ENCODE measurements at regions not wholly inside any gene's neighbourhood (a gene's known extent, or its start where the extent isn't known, plus 50 kb on each side); places are given as distances from the start of the nearest gene placed in this dataset.

GRCh38 chr17:77512062-77512946 is 371.5 kb downstream of the SEC14L1 start (continued):
- no peak for TF ChIP-seq ZNF207 (IDR thresholded peaks at IDR 0.05; ENCODE audit: borderline replicate concordance)
- TF ChIP-seq STAT6 (CRISPR knock-in tag; IDR thresholded peaks at IDR 0.05; ENCODE audit: borderline replicate concordance): no peak; the same call in 1 of the 2 replicates
- peak; percentile 96 for TF ChIP-seq ZBTB25 (CRISPR knock-in tag; IDR thresholded peaks at IDR 0.05)
- TF ChIP-seq ZNF709 (CRISPR knock-in tag; IDR thresholded peaks at IDR 0.05): no peak
- peak; percentile 91 for TF ChIP-seq ASH2L (IDR thresholded peaks at IDR 0.05; ENCODE audit: insufficient read length, low read depth, low read length)
- no peak for TF ChIP-seq ZMYM2 (CRISPR knock-in tag; IDR thresholded peaks at IDR 0.05)
- TF ChIP-seq PHF21A (CRISPR knock-in tag; IDR thresholded peaks at IDR 0.05): peak; percentile 99
- TF ChIP-seq MXD4 (CRISPR knock-in tag; IDR thresholded peaks at IDR 0.05): no peak
- TF ChIP-seq ZNF737 (CRISPR knock-in tag; IDR thresholded peaks at IDR 0.05; ENCODE audit: borderline replicate concordance): no peak
- 0 out of 2 replicates have a peak, but pooled peaks have one; percentile 53 for TF ChIP-seq ARNT2 (CRISPR knock-in tag; IDR thresholded peaks at IDR 0.05; ENCODE audit: low read depth)
- no peak for TF ChIP-seq YEATS4 (CRISPR knock-in tag; IDR thresholded peaks at IDR 0.05; ENCODE audit: borderline replicate concordance)
- TF ChIP-seq HINFP (CRISPR knock-in tag; IDR thresholded peaks at IDR 0.05; ENCODE audit: low read depth): no peak
- TF ChIP-seq GLMP (CRISPR knock-in tag; IDR thresholded peaks at IDR 0.05; ENCODE audit: borderline replicate concordance): no peak
- 0 out of 2 replicates have a peak, but pooled peaks have one; percentile 47 for TF ChIP-seq ZBTB43 (CRISPR knock-in tag; conservative IDR thresholded peaks at IDR 0.05)
- no peak for TF ChIP-seq SOX6 (IDR thresholded peaks at IDR 0.05)
- peak; percentile 97 for TF ChIP-seq SOX6 (CRISPR knock-in tag; IDR thresholded peaks at IDR 0.05)
- TF ChIP-seq PHF8 (CRISPR knock-in tag; IDR thresholded peaks at IDR 0.05): no peak
- no peak for TF ChIP-seq RAD51 (IDR thresholded peaks at IDR 0.05; ENCODE audit: borderline replicate concordance)
- TF ChIP-seq ZNF143 (CRISPR knock-in tag; IDR thresholded peaks at IDR 0.05): peak; percentile 61; the same call in 1 of the 2 replicates
- TF ChIP-seq FOXA3 (CRISPR knock-in tag; IDR thresholded peaks at IDR 0.05): peak; percentile 100
- TF ChIP-seq BATF2 (CRISPR knock-in tag; IDR thresholded peaks at IDR 0.05): no peak

Measured in HepG2 (cell line).